Esophagus muscularis mucosa (tissue), 4 donors: ENCODE measurements at regions not wholly inside any gene's neighbourhood (a gene's known extent, or its start where the extent isn't known, plus 50 kb on each side); places are given as distances from the start of the nearest gene placed in this dataset.

ENCODE experiments used
- EP300 ChIP-seq: sonication (generic); formaldehyde crosslinking; IDR thresholded peaks from one replicate; pipeline ENCODE4 v1.6.1; 2017; ENCODE audit warnings: antibody characterized with exemption
- POLR2A ChIP-seq: fragments of 450-650 bp; IDR thresholded peaks from one replicate; pipeline ENCODE4 v1.6.1; 2017; ENCODE audit warnings: antibody characterized with exemption, moderate library complexity, mild to moderate bottlenecking, low read depth
- POLR2AphosphoS5 ChIP-seq, 2 donors: sonication (generic); formaldehyde crosslinking; IDR thresholded peaks; one replicate each; pipeline ENCODE4 v1.6.1; 2017; ENCODE audit warnings: antibody characterized with exemption in 2 of 2
- TF ChIP-seq, protein P1 (sequence below), 3 experiments: fragments of 200-600 bp in 2 of 3; fragments of 450-650 bp in 1 of 3; sonication (generic) in 2 of 3; IDR thresholded peaks; one replicate each; pipeline ENCODE4 v1.5.1; 2017 to 2019; ENCODE audit warnings: antibody characterized with exemption in 3 of 3, mild to moderate bottlenecking in 2 of 3, moderate library complexity in 1 of 3

DNA sequence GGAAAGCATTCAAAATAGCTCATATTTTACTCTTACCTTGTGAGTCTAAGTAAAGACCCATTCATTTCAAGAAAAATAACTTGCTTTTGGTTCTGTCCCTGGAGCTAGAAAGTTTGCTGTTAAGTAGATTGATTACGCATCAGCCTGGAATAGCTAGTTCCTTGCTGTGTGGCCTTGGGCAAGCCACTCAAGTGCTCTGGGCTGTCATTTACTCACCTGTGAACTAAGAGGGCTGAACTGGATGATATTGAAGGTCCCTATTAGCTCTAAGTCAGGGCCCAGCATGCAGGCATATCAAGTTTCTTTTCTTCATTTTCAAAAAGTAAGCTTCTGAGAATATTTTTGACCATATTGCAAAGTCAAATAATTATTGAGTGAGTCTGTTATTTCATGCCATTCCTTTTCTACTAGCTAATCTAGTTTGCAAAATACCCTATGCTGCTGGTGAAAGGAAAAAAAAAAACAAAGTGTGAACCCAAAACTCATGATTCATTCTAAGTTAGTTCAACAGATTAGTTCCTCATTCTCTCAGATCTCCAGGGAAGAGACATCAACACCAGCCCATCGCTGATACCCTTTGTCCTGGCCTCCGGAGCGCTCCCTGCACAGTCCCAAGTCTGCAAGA lies 106.5 kb upstream of the GMDS start:
- TF ChIP-seq, protein P1, sequence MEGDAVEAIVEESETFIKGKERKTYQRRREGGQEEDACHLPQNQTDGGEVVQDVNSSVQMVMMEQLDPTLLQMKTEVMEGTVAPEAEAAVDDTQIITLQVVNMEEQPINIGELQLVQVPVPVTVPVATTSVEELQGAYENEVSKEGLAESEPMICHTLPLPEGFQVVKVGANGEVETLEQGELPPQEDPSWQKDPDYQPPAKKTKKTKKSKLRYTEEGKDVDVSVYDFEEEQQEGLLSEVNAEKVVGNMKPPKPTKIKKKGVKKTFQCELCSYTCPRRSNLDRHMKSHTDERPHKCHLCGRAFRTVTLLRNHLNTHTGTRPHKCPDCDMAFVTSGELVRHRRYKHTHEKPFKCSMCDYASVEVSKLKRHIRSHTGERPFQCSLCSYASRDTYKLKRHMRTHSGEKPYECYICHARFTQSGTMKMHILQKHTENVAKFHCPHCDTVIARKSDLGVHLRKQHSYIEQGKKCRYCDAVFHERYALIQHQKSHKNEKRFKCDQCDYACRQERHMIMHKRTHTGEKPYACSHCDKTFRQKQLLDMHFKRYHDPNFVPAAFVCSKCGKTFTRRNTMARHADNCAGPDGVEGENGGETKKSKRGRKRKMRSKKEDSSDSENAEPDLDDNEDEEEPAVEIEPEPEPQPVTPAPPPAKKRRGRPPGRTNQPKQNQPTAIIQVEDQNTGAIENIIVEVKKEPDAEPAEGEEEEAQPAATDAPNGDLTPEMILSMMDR (IDR thresholded peaks at IDR 0.05): no peak
- TF ChIP-seq POLR2A (no peak), POLR2AphosphoS5 (IDR thresholded peaks at IDR 0.05) (no peak), EP300 (no peak)
